Head of caudate nucleus (tissue), 42 donors: ENCODE measurements at regions not wholly inside any gene's neighbourhood (a gene's known extent, or its start where the extent isn't known, plus 50 kb on each side); places are given as distances from the start of the nearest gene placed in this dataset.

Experiments used
- DNase-seq, 42 donors: peaks; one replicate each; pipeline versions ENCODE4 v3.0.0 to v3.0.0-alpha.2; 2020 to 2021; ENCODE audit warnings: mixed read lengths in 7 of 42
- intact Hi-C: fragments of 100-400 bp; cut with DNase I; formaldehyde crosslinking; loops from one replicate; pipeline ENCODE4 v1.15.0; 2022

DNA sequence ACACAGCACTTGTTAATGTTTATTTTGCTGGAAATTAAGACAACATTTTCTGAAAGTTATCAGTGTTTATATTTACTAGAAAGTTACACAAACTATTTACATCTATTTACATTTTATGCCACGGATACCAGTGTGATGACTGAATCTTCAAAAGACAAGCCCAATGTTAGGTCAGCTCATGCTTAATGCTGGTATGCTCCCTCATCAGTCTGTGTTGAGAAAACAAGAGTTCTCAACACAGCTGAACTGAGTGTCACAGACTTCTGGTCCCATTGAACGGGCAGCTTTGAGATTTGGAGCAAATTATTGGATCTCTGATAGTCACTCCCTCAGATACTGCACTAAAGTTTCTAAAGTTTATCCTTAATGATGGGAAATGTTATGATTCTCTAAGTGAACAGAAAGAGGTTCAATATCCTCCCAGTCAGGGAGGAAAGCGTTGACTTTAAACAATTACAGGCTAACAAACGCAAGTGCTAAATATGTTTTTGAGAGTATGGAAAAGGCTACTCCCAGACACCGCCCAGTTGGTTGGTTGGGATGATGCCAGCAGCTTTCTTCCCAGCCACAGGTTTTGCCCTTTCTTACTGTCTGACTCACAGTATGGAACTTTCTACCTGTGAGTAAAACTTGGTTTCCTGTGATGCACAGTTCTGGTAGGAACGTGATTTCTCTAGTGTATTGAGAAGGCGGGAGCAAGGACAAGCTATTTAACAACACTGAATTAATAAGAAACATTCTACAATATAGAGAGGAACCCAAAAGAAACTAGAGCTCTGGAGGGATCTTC is 1293.6 kb upstream of the TENM3 start:
- no peak for DNase-seq

GRCh38 chr4:180950377-180950776 is 1292.8 kb upstream of the TENM3 start:
- no peak for DNase-seq
- intact Hi-C loops, result no loop called here

More for the DNA sequence above, 1293.6 kb upstream of the TENM3 start:
- intact Hi-C loops, result no loop called here

- DNase-seq, result no peak
- intact Hi-C loops, result no loop called here
Observed at GRCh38 chr4:180951312-180951711, 1291.9 kb upstream of the TENM3 start.

GRCh38 chr4:180953572-180953971 is 1289.6 kb upstream of the TENM3 start:
- no peak for DNase-seq
- intact Hi-C loops, result no loop called here

GRCh38 chr4:180960743-180961401 is 1282.3 kb upstream of the TENM3 start:
- intact Hi-C loops, result loop anchor here (10.0 kb wide), 1 partner anchor 136 kb away; no protein-coding TSS in a partner anchor
- peak in 14 of 42 donors; percentile 10 to 64 (median 22) for DNase-seq

GRCh38 chr4:180962268-180962667 is 1280.9 kb upstream of the TENM3 start:
- intact Hi-C loops, result loop anchor here (10.0 kb wide), 1 partner anchor 137 kb away; no protein-coding TSS in a partner anchor

GRCh38 chr4:180966312-180966711 is 1276.9 kb upstream of the TENM3 start:
- no peak for DNase-seq
- intact Hi-C loops, result loop anchor here (10.0 kb wide), 1 partner anchor 142 kb away; no protein-coding TSS in a partner anchor

More at GRCh38 chr4:180962268-180962667, 1280.9 kb upstream of the TENM3 start:
- no peak for DNase-seq

DNA sequence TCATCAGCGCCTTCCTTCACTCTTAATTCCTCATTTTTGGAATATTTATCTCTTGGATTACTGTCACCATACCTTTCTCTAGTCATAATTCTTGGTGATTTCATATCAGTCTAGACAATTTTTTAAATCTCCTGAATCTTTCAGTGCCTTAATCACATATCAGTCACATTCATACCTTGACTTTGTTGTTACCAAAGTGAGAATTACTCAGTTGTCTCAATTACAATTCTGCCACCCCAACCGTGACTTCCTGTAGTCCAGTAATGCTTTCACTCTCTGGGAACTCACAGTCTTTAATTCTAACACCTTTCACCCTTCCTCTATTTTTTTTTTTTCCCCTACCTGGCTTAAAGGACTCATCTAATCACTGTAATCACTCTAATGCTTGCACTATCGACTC is 1275.3 kb upstream of the TENM3 start:
- no peak for DNase-seq
- intact Hi-C loops, result loop anchor here (10.0 kb wide), 1 partner anchor 143 kb away; no protein-coding TSS in a partner anchor

- intact Hi-C loops, result no loop called here
- DNase-seq, result no peak
Observed at GRCh38 chr4:180973894-180974293, 1269.3 kb upstream of the TENM3 start.

GRCh38 chr4:180990931-180991330 is 1252.3 kb upstream of the TENM3 start:
- intact Hi-C loops, result no loop called here
- DNase-seq, result no peak

- intact Hi-C loops, result no loop called here
- no peak for DNase-seq
Observed at GRCh38 chr4:180993244-180993836, 1249.9 kb upstream of the TENM3 start.

DNA sequence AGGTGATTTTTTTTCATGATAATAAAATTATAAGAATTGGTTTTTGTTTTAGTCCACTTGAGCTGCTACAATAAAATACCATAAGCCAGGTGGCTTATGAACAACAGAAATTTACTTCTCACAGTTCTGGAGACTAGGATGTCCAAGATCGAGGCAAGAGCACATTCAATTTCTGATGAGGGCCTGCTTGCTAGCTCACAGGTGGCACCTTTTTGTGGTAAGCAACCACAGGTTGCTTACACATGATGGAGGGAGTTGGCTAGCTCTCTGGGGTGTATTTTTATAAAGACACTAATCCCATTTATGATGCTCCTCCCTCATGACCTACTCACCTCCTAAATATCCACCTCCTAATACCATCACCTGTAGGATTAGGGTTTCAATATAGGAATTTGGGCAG is 1248.5 kb upstream of the TENM3 start:
- intact Hi-C loops, result no loop called here
- DNase-seq, result no peak

GRCh38 chr4:180999217-180999616 is 1244.0 kb upstream of the TENM3 start:
- no peak for DNase-seq
- intact Hi-C loops, result no loop called here

- no peak for DNase-seq
- intact Hi-C loops, result no loop called here
Observed at GRCh38 chr4:181004056-181004455, 1239.1 kb upstream of the TENM3 start.

DNA sequence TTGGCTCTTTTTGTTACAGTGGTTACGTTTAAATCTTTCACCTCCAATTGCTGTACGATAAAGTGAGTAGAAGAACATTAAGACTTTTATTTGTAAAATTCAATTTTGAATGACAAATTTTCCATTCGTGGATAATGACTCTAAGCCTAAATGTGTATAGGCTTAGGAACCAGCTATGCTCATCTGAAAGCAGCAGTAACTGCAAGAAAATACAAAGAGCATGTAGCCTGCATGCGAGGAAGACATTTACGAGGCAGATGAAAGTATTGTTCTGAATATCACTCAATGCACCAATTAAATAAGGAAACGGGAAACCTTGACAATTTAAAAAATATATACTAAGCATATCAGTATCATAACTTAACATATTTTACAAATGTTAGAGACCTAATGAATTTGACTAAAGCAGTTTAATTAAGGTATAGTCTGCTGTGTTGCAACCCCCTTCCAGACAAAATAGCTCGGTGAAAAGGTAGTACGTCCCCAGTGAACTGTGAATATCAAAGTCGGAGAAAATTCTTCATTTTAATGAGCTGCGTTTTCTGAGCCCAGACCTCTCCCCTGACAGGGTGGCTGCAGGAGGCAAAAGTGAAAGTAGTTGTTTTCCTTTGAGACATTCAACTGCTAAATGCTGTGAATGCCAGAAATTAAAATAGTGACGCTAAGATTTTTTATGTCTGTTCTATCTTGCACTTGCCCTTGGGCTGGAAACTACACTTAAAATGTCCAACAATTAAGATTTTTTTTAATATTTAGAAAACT is 1236.5 kb upstream of the TENM3 start:
- intact Hi-C loops, result no loop called here
- no peak for DNase-seq

DNA sequence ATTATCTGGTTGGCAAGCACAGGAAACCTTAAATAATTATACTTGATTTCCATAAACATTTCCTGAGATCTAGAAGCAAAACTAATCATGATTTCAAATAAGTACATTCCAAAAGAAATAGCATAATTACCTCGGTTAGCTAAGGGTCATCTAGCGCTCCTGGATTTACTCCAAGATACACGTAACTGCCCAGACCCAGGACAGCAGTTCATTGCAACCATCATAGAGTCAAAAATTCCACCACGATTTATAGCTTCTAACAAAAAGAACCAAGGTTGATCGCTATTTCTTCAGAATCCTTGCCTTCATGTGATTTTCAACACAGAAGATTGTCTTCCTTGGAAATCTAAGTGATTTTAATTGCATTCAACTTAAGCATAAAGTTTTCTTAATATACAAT is 1235.5 kb upstream of the TENM3 start:
- intact Hi-C loops, result no loop called here

DNA sequence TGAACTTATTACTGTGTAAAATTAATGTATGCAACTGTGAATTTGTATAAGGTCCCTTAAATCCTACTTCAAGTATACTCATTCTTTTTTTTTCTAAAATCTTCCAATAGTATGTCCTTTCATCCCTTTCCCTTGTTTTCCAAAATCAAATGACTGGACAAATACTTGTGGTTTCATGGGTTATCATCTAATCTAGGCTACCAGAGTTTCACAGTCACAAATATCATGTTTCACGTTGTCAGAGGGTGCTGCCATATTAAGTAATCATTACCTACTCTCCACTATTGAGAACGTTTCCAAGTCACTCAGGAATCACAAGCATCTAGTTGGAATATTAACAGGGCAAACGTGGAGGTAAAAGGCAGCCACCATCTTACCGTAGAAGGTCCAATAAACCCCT is 1235.0 kb upstream of the TENM3 start:
- no peak for DNase-seq
- intact Hi-C loops, result no loop called here

More for the DNA sequence above, 1235.5 kb upstream of the TENM3 start:
- DNase-seq, result no peak

DNA sequence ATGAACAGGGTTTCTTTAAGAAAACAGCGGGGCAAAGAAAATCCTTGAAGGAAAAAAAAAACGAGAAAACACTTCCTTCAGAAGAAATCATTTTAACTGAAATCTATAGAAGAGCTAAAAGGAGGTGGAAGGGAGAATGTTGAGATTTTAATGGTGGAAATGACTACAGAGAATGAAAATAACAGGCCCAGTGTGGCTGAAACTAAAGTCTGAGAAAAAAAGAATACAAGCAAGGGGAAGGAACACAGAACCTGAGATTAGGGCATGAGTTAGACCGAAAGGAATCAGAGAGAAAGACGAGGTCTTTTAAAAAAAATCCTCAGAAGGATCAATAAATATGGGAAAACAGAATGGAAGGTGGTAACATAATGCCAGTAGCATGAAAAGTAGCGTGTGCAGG is 1230.0 kb upstream of the TENM3 start:
- intact Hi-C loops, result no loop called here
- DNase-seq, result no peak

DNA sequence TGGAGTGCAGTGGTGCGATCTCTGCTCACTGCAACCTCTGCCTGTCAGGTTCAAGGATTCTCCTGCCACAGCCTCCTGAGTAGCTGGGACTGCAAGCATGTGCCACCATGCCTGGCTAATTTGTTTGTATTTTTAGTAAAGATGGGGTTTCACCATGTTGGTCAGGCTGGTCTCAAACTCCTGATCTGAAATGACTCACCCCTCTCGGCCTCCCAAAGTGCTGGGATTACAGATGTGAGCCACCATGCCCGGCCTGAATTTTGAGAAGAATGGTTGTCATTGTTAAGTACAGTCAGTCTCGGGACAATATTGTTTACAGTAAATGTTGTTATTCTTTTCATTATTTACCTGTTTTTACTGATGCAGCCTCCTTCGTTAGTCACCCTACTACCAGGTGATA is 1226.2 kb upstream of the TENM3 start:
- no peak for DNase-seq
- intact Hi-C loops, result no loop called here
